HG02571 (cell line): ENCODE measurements at regions not wholly inside any gene's neighbourhood (a gene's known extent, or its start where the extent isn't known, plus 50 kb on each side); places are given as distances from the start of the nearest gene placed in this dataset.
"Not testable (repeated sequence)": the region's sequence is repeated elsewhere in the genome, so short reads cannot be mapped to it uniquely, and the experiment has no call there.

Source experiments
- ATAC-seq: cut with Tn5 transposase; IDR thresholded peaks from one replicate; pipeline ENCODE4 v1.9.1; 2021; ENCODE audit warnings: mild to moderate bottlenecking, moderate library complexity; ENCODE audit not compliant: unreplicated experiment

DNA sequence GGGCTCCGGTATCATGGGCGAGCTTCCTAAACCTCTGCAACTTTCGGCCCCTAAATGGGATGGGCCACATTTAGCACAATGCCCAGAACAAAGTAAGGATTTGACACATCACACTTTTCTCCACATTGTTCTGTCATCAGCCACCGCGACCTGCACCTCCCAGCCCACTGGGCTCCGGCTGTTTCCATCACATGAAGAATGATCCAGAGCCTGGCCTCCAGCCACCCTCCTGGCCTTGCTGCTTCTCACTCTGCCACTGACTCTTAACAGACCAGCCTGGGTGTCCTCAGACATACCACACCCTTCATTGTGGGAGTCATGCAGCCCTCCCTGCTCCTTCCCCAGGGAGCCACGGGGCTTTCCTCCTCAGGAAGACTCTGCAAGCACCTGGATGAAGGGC is 113.7 kb downstream of the IGLL1 start:
- ATAC-seq: no peak

DNA sequence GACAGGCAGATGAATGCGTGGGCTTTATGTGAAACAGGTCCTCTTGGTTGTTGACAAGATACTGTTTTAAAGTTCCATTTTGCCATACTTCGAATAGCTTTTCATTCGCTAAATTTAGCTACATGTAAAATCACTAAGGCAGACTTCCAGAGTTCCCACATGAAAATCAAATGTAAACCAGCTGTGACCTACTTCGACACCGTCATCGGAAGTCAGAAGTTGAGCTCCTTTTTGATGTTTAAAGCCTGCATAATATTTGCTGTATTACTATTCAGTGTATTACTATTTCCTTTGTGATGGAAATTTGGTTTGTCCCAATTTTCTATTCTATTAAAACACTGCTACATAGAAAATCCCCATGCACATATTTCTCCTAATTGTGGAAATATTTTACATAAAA is 115.3 kb downstream of the IGLL1 start:
- not testable (repeated sequence) for ATAC-seq

DNA sequence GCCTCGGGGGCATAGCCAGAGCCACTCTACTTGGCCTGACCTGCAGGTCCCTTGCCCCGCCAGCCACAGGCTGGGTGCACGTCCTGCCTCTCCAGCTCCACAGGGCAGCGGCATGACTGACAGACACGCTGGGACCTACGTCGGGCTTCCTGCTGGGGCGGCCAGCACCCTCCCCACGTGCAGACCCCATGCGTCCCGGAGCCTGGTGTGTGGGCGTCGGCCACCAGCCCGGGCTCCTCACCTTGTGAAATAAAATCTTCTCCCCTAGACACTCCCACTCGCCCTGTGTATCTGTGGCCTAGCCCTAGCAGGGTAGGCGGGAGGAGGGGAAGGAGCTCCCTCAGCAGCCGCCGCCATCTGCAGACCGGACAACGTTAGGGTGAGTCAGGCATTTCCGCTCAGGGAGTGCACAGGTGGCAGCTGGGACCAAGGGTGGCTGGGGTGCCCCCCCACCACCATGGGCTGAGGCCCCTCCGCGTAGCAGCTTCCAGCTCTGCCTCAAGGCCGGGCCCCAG is 119.5 kb downstream of the IGLL1 start:
- ATAC-seq: not testable (repeated sequence)

DNA sequence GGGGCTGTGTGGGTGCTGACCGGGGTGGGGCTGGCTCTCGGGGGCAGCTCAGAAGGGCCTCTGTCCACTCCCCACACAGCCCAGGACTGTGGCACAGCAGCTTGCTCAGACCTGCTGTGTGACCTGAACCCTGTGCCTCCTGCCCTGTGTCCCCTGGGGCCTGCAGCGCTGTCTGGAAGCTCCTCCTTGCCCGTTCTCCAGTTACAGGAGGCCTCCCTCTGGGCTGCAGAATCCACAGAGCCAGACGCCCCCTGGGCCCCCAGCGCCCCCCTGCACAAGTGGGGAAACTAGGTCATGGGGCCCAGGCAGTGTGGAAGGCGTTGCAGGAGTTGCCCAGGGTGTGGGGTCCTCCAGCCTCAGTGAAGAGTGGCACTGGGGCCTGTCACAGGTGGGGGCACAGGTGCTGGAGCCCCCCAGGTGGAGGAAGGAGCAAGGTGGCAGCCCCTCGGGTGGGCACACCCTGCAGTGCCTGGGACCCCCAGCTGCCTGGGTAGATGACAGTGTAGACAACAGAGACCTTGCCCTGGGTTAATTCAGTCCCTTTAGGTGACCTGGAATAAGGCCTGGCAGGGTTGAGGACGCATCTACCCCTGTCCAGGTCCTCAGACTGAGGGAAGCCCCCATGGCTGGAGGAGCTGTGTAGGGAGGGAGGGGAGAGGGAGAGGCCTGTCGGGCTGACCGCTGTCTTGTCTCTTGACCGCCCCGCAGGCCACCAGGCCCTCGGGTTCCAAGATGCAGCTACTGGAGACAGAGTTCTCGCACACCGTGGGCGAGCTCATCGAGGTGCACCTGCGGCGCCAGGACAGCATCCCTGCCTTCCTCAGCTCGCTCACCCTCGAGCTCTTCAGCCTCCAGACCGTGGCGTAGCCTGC is 120.2 kb downstream of the IGLL1 start:
- not testable (repeated sequence) for ATAC-seq

DNA sequence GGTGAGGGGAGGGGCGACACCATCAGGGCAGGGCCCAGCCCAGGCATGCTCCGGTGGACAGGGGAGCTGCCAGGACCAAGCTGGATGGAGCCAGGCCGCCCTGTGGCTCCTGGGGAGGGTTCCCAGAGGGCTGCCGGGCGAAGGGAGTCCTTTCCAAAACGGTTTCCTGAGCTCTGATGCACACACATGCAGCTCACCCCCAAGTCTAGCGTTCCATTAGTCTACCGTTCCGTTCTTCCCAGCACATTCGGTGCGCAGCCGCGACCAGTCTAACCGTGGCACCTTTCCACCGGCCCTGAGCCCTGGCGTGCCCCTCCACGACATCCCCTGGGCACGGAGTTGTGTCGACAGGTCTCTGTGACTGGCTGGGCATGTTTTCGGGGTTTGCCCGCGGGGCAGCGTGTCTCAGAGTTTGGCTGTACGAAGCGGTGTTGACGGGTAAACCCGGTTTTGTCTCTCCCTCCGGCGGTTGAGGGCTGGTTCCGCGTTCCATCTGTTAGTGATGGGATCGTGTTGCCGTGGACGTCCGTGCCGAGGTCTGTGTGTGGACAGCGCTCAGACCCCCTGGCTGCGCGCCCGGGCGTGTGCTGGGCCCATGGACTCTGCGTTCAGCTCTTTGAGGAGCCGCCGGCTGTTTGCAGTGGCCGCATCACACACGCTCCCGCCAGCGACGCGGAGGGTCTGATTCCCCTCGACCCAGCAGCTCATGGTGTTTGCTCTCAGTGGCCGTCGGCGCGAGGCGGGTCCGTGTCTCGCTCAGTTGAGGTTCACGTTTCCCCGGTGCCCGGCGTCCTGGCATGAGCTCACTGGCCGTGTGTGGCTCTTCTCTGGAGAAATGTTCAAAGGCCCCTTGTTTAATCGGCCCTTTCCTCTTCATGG is 121.2 kb downstream of the IGLL1 start:
- ATAC-seq: no peak

DNA sequence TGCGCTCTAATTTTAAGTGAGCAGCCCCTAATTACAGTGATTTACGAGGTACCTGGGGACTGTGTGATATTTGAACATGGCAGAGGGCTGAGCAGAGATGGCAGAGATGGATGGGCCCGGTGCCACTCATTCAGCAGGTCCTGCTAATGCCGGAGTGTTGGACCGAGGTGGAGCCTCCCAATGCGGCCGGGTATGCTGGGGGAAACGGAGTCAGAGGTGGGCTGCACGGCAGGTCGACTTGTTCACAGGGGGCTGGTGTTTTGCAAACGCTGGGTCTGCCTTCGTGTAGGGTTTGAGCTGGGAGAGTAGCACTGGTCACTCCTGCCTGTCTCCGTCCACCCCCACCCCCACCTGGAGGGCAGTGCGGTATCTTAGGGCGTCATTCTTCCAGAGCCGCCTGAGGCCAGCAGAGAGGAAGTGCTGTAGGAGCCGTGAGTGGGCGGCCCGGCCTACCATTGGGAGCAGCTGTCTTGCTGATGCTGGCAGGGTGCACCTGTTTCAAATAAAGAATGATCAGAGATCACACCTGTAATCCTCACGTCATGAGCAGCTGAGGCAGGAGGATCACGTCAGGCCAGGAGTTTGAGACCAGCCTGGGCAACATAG is 122.6 kb downstream of the IGLL1 start:
- no peak for ATAC-seq

DNA sequence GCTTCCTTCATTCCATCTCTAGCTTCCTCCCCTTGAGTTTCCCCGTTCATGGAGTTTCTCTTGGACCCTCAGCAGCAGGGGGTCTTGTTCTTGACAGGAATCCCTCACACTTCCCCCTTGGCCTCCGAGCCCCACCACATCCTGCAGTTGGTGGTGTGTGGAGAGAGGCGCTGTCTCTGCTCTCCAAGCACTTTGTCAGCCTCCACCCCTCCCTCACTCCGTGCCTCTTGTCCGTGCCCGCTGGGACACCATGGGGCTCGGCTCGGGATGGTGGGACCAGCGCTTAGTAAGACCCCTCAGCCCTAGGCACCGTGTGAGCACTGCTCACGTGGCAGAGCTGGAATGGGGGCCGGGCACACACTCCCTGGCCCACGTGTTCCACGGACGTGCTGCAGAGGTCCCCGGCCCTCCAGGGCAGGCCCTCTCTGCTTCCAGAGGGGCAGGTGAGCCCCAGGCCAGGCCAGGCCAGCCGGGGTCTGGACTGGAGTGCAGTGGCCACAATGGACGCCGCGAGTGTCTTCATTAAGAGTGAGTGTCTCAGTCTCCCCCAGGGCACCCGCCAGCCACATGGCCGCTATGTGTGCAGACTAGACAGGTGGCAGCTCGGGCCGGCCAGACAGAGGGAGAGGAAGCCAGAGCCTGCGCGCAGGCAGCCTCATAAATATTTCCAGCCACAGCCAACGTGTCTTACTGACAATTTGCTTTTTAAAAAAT is 123.3 kb downstream of the IGLL1 start:
- not testable (repeated sequence) for ATAC-seq

DNA sequence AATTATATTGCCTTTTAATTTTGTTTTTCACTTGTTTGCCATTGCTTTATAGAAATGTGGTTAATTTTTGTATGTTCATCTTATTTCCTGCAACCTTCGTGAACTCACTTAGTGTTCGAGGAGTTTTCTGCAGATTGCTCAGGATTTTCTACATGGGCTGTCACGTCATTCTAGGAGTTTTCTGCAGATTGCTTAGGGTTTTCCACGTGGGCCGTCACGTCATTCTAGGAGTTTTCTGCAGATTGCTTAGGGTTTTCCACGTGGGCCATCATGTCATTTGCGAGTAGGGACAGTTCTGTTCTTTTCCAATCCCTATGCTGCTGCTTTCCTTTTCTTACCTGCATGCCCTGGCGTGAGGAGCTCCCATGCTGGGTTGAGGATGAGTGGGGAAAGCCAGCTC is 125.7 kb downstream of the IGLL1 start:
- not testable (repeated sequence) for ATAC-seq

DNA sequence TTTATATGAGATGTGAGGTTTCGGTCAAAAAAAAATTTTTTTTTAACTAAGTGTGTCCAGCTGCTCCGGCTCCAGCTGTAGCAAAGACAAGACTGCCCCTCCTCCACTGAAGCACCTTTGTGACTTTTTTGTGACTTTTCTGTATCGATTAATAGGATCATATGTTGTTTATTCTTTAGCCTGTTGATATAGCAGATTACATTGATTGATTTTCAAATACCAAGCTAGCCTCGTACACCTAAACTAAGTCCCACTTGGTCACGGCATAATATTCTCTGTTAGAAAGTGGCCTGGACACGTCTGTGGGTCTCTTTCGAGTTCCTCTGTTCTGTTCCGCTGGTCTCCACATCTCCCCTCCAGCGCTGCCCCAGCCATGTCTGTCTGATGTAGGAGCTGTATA is 126.8 kb downstream of the IGLL1 start:
- ATAC-seq: no peak

DNA sequence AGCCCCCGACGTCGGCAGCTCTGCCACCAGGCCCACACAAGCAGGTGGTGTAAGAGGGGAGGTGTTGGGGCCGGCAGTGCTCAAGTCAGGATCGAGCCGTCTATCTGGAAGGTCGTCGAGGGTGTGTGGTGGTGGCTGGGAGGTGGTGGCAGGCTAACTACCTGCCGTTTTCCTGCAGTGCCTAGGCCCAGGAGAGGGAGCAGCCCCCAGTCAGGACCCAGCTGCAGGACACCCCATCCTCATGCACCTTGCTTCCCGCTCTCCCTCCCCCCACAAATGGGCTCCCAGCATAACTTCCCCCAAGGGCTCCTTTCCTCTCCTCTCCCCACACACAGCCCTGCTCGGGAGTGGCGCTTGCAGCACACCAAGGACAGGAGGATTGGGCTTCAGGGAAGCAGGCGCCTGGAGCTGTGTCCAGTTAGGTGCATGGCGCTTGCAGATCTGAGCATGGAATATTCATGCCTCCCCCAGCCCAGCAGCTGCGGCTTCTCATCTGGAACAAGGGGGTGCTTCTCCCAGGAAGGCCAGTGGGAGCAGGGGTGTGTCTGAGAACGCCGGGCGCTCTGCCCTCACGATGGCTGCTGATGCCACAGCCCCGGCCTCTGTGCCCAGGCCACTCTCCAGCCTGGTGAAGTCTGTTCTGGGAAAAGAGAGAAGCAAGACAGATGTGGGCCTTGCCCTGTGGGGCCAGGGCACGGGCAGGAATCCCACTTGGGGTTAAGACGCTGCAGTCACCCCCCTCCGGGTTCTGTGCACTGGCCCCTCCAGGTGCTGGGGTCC is 127.7 kb downstream of the IGLL1 start:
- no peak for ATAC-seq

DNA sequence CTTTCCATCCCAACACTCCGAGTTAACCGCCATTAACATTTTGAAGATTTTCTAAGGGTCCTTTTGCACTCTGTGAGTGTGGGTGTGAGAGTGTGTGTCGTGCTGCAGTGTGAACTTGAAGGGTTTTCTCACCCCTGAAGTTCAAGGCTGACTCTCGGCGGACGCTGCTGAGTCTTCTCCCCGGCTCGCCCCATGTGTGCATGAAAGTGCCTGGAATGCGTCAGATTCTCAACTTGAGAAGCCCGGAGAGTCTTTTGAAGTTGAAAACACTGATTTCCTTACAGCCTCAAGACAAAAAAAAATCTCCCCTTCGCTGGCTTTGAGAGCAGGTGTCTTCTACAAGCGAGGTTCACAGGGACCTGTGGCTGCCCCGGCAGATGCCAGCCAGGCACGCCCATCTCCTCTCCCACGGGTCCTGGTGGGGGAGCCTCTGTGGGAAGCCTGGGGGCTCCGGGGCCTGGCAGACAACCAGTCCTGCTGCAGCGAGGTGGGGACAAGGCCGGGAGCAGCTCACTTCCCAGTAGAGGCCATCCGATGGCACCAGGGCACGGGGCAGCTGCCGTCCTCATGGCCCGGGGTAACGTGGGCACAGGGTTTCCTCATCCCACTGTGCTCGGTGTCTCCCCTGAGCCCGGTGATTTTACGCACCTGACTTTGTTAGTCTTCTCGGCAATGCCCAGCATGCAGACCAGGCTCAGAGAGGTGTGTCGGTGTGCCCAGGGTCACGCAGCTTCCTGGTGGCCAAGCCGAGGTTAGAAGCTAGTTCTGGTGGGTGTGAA is 128.4 kb downstream of the IGLL1 start:
- ATAC-seq: not testable (repeated sequence)

DNA sequence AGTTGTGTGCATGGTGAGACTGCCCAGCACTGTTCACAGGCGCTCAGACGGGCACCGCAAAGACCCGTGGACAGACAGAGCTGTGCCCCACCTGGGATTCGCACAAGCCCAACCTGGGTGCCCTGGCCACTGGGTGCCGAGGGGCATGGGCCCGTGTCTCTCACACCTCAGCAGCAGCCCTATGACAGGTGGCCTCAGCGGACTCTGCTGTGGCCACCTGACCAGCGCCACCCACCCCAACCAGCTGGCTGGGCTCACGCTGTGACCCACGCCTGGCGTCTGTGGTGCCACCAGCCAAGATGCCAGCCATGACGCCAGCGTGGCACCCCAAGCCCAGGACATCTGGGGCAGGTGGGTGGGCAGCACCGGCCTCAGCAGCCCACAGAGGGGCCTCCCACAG is 129.3 kb downstream of the IGLL1 start:
- ATAC-seq: not testable (repeated sequence)

DNA sequence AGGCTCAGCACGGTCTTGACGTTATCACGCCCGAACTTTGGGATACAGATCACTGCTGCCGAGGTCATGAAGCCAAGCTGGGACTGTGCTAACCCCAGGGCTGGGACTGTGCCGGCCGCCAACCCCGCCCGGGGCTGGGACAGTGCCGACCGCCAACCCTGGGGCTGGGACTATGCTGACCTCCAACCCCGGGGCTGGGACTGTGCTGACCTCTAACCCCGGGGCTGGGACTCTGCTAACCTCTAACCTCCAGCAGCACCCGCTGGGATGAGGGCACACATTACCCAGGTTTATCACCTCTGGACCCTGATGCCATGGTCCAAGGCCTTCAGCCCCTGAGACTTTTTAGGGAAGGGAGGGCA is 129.7 kb downstream of the IGLL1 start:
- ATAC-seq: no peak

DNA sequence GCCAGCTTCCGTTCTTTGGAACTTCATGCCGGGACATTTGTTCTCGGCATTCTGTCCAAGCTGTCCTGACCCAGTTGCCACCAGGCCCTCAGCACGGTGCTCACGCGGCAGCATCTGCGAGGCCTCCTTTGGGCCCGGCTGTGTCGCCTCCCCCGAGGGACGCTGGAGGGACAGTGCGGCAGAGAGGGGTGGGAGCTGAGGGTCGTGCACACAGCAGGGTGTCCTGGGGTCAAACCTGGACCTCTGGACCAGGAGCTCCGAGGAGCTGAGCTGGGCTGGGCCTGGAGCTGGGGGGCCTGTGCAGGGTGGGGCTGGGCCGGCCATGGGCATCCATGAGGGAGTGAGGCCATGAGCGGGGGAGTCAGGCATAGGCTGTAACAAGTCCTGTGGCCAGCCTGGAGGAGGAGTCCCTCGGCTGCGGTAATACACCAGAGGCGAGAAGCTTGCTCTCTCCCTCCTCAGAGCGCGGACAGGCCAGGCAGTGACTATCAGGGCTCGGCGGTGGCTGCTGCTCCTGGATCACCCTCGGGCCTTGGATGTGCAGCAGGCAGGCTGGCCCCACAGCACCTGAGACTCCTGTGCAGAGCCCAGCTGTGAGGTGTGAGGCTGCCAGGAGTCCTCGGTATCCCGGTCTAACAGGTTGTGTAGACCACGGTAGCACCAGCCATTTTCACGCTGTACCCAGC is 130.2 kb downstream of the IGLL1 start:
- ATAC-seq: not testable (repeated sequence)

DNA sequence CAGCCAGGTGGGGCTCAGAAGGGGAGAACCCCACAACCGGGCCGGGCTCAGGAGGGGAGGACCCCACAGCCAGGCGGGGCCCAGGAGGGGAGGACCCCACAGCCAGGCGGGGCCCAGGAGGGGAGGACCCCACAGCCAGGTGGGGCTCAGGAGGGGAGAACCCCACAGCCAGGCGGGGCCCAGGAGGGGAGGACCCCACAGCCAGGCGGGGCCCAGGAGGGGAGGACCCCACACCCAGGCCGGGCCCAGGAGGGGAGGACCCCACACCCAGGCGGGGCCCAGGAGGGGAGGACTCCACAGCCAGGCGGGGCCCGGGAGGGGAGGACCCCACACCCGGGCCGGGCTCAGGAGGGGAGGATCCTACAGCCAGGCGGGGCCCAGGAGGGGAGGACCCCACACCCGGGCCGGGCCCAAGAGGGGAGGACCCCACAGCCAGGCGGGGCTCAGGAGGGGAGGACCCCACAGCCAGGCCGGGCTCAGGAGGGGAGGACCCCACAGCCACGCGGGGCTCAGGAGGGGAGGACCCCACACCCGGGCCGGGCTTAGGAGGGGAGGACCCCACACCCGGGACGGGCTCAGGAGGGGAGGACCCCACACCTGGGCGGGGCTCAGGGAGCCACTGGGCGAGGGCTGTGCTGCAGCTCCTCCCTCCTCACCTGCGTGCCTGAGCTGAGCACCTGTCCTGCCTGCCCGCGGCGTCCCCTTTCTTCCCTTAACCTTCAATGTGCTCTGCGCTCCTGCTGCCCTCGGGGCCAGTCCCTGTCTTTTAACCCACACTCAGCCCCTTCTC is 131.4 kb downstream of the IGLL1 start:
- ATAC-seq: not testable (repeated sequence)

DNA sequence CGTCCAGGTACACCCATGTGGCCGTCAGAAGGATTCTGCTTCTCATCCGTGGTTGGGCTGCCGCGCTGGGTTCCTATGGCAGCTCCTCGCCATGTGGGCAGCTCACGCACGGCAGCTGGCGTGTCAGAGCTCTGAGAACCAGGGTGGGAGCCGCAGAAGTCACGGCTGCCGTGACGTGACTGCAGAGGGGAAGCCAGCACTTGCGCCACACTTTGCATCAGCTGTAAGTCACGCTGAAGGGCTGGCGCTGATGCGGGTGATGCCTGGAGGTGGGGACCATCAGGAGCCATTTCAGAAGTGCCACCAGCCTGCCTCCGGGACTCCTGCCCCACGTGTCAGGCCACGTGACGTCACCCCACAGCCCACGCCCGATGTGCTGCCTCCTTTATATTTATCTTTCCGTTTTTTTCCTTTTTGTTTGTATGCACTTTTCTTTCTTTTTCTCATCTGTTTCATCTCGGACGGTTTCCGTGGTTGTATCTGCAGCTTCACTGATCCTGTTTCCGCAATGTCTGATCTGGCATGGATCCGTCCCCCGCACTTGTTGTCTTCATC is 133.2 kb downstream of the IGLL1 start:
- no peak for ATAC-seq

DNA sequence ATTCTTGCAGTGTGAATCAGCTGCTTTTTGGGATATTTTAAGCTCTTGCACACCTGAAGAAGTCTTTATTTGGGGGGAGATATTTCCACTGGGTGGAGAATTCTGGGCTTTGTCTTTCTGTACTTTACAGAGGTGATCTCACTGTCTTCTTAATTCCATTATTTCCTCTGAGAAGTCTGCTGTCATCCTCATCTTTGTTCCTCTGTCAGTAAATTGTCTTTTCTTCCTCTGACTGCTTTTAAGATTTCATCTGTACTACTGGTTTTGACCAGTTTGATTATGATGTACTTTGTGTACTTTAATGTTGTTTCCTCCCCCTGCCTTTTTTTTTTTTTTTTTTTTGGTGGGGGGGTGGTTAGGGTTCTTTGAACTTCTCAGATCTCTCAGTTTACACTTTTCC is 133.9 kb downstream of the IGLL1 start:
- ATAC-seq: not testable (repeated sequence)
